OCI-LY1 (cell line): ENCODE measurements at regions not wholly inside any gene's neighbourhood (a gene's known extent, or its start where the extent isn't known, plus 50 kb on each side); places are given as distances from the start of the nearest gene placed in this dataset.

Experiments used
- H2AFZ ChIP-seq: fragments of 200-600 bp; sonication (generic), shearing (Covaris generic); 2 replicates; pipeline ENCODE4 v1.6.0; 2014; ENCODE audit warnings: antibody characterized with exemption, mild to moderate bottlenecking, low read length
- H3F3A ChIP-seq: fragments of 200-600 bp; sonication (generic), shearing (Covaris generic); 2 replicates; pipeline ENCODE4 v1.6.0; 2014; ENCODE audit warnings: mild to moderate bottlenecking, antibody characterized with exemption, low read length, moderate library complexity; ENCODE audit not compliant: insufficient read depth
- H3K27ac ChIP-seq: fragments of 200-600 bp; sonication (generic); 2 replicates; pipeline ENCODE4 v1.5.1; 2014; ENCODE audit warnings: low read length, mixed run types, mild to moderate bottlenecking, low read depth; ENCODE audit not compliant: poor library complexity, severe bottlenecking
- H3K27me3 ChIP-seq: fragments of 200-600 bp; sonication (generic); 2 replicates; pipeline ENCODE4 v1.6.0; 2014; ENCODE audit warnings: antibody characterized with exemption, mild to moderate bottlenecking, low read length, moderate library complexity; ENCODE audit not compliant: insufficient read depth
- H3K36me3 ChIP-seq: fragments of 200-600 bp; sonication (generic); 2 replicates; pipeline ENCODE4 v1.6.1; 2014; ENCODE audit warnings: mild to moderate bottlenecking, antibody characterized with exemption, low read length, moderate library complexity, mixed read lengths; ENCODE audit not compliant: insufficient read depth
- H3K4me1 ChIP-seq: fragments of 200-600 bp; sonication (generic); 2 replicates; pipeline ENCODE4 v1.5.1; 2014; ENCODE audit warnings: mild to moderate bottlenecking, low read length, moderate library complexity; ENCODE audit not compliant: insufficient read depth, severe bottlenecking
- H3K4me2 ChIP-seq: fragments of 200-600 bp; sonication (generic), shearing (Covaris generic); 2 replicates; pipeline ENCODE4 v1.6.1; 2014; ENCODE audit warnings: low read length
- H3K4me3 ChIP-seq: fragments of 200-600 bp; sonication (generic); 2 replicates; pipeline ENCODE4 v1.5.1; 2014; ENCODE audit warnings: low read length, low read depth, mild to moderate bottlenecking, mixed read lengths; ENCODE audit not compliant: poor library complexity, severe bottlenecking
- H3K79me2 ChIP-seq: fragments of 200-600 bp; shearing (Covaris generic); 2 replicates; pipeline ENCODE4 v1.6.1; 2016; ENCODE audit warnings: mixed run types, low read length, mixed read lengths; ENCODE audit not compliant: insufficient read depth
- H3K9ac ChIP-seq: fragments of 200-600 bp; sonication (generic), shearing (Covaris generic); 2 replicates; pipeline ENCODE4 v1.6.1; 2014; ENCODE audit warnings: mild to moderate bottlenecking, low read length, mixed read lengths
- H3K9me2 ChIP-seq: fragments of 200-600 bp; sonication (generic), shearing (Covaris generic); 2 replicates; pipeline ENCODE4 v1.6.1; 2014; ENCODE audit warnings: low read depth, mild to moderate bottlenecking, low read length, mixed read lengths
- H3K9me3 ChIP-seq: fragments of 200-600 bp; shearing (Covaris generic); 2 replicates; pipeline ENCODE4 v1.6.1; 2014; ENCODE audit warnings: low read length, mixed read lengths
- H4K20me1 ChIP-seq: fragments of 200-600 bp; sonication (generic), shearing (Covaris generic); 2 replicates; pipeline ENCODE4 v1.6.0; 2016; ENCODE audit warnings: mild to moderate bottlenecking, low read length; ENCODE audit not compliant: insufficient read depth
- CTCF ChIP-seq: fragments of 200-600 bp; sonication (generic), shearing (Covaris generic); IDR thresholded peaks from 2 replicates; pipeline ENCODE4 v1.5.1; 2017; ENCODE audit warnings: mild to moderate bottlenecking, antibody characterized with exemption, low read length, moderate library complexity, mixed read lengths
- EZH2 ChIP-seq: fragments of 200-600 bp; sonication (generic), shearing (Covaris generic); IDR thresholded peaks from 2 replicates; pipeline ENCODE4 v1.8.0; 2017; ENCODE audit warnings: borderline replicate concordance, mixed run types, mild to moderate bottlenecking, antibody characterized with exemption, low read length, moderate library complexity, mixed read lengths

GRCh38 chr3:195009616-195010015, 261.3 kb downstream of the XXYLT1 start:
- Histone ChIP-seq H3K27ac (no peak overlapping the region), H2AFZ (no peak overlapping the region), H3K79me2 (no peaks in the 10 kb centered on the region), H3K4me1 (no peaks in the 10 kb centered on the region), H3K36me3 (no peaks in the 10 kb centered on the region), H3K27me3 (peaks cover 11% of the 10 kb centered on the region), H3K9ac (no peak overlapping the region), H3F3A (no peaks in the 10 kb centered on the region), H3K4me3 (no peak overlapping the region), H3K9me3 (no peaks in the 10 kb centered on the region), H3K9me2 (no peaks in the 10 kb centered on the region), H3K4me2 (no peak overlapping the region), H4K20me1 (no peaks in the 10 kb centered on the region)
- TF ChIP-seq EZH2 (no peak), CTCF (no peak)

GRCh38 chr3:195010551-195011100, 260.3 kb downstream of the XXYLT1 start:
- no peak overlapping the region for H3K27ac ChIP-seq
- H4K20me1 ChIP-seq: no peaks in the 10 kb centered on the region
- H3F3A ChIP-seq: no peaks in the 10 kb centered on the region
- no peak overlapping the region for H3K4me3 ChIP-seq
- H3K27me3 ChIP-seq: peaks cover 11% of the 10 kb centered on the region
- no peaks in the 10 kb centered on the region for H3K79me2 ChIP-seq
- H3K9me2 ChIP-seq: no peaks in the 10 kb centered on the region
- no peaks in the 10 kb centered on the region for H3K4me1 ChIP-seq
- no peaks in the 10 kb centered on the region for H3K9me3 ChIP-seq
- H3K36me3 ChIP-seq: no peaks in the 10 kb centered on the region
- no peak overlapping the region for H3K9ac ChIP-seq
- TF ChIP-seq CTCF (no peak), EZH2 (no peak)
- no peak overlapping the region for H3K4me2 ChIP-seq
- no peak overlapping the region for H2AFZ ChIP-seq

GRCh38 chr3:195011231-195011834, 259.6 kb downstream of the XXYLT1 start:
- Histone ChIP-seq H4K20me1 (no peaks in the 10 kb centered on the region), H3K9ac (no peak overlapping the region), H3K9me2 (no peaks in the 10 kb centered on the region), H3F3A (no peaks in the 10 kb centered on the region), H3K9me3 (no peaks in the 10 kb centered on the region), H3K79me2 (no peaks in the 10 kb centered on the region), H3K4me3 (no peak overlapping the region), H2AFZ (no peak overlapping the region), H3K4me1 (no peaks in the 10 kb centered on the region), H3K36me3 (no peaks in the 10 kb centered on the region), H3K27me3 (peaks cover 16% of the 10 kb centered on the region), H3K4me2 (no peak overlapping the region), H3K27ac (no peak overlapping the region)
- TF ChIP-seq EZH2 (no peak), CTCF (no peak)
